H1 (cell line): ENCODE measurements at regions not wholly inside any gene's neighbourhood (a gene's known extent, or its start where the extent isn't known, plus 50 kb on each side); places are given as distances from the start of the nearest gene placed in this dataset.

Source experiments
- CTCF ChIA-PET: fragments of 300-600 bp; sonication (Branson Sonifier 250); formaldehyde crosslinking; loops from one replicate; lab custom pipeline; 2021; ENCODE audit not compliant: partially characterized antibody; lab: Charles Lee
- POLR2A ChIA-PET: fragments of 300-600 bp; sonication (Branson Sonifier 250); formaldehyde crosslinking; loops from one replicate; lab custom pipeline; 2021; ENCODE audit warnings: inconsistent platforms; ENCODE audit not compliant: partially characterized antibody; lab: Charles Lee
- DNase-seq, 2 experiments: peaks; one replicate each; pipeline versions ENCODE4 v3.0.0 to v3.0.0-alpha.2; 2010 to 2022; ENCODE audit warnings: low spot score in 2 of 2, low read depth in 1 of 2, mixed read lengths in 1 of 2
- FAIRE-seq: peaks from 2 replicates; lab custom pipeline; 2011; peaks lifted over from hg19 to GRCh38; lab: Jason Lieb, UNC
- H2AFZ ChIP-seq: 2 replicates; pipeline ENCODE4 v1.8.1; 2012; ENCODE audit warnings: low read length, inconsistent platforms
- H2AK5ac ChIP-seq: 2 replicates; pipeline ENCODE4 v1.6.1; 2013; ENCODE audit warnings: low read depth, low read length
- H2BK120ac ChIP-seq: replicated peaks from 2 replicates; pipeline ENCODE3; 2013; ENCODE audit warnings: low read depth, low read length, inconsistent platforms
- H2BK12ac ChIP-seq: 2 replicates; pipeline ENCODE4 v1.6.1; 2013; ENCODE audit warnings: low read depth, low read length
- H2BK15ac ChIP-seq: 2 replicates; pipeline ENCODE4 v1.6.1; 2013; ENCODE audit warnings: low read length
- H2BK20ac ChIP-seq: 2 replicates; pipeline ENCODE4 v1.6.1; 2013; ENCODE audit warnings: low read length
- H2BK5ac ChIP-seq: 2 replicates; pipeline ENCODE4 v1.6.1; 2013; ENCODE audit warnings: low read depth, low read length
- H3K14ac ChIP-seq: 2 replicates; pipeline ENCODE4 v1.6.1; 2013; ENCODE audit warnings: inconsistent platforms; ENCODE audit not compliant: insufficient read length
- H3K18ac ChIP-seq: 2 replicates; pipeline ENCODE4 v1.6.1; 2013; ENCODE audit warnings: low read length; ENCODE audit errors: extremely low read depth
- H3K23ac ChIP-seq: 2 replicates; pipeline ENCODE4 v1.6.1; 2013; ENCODE audit warnings: inconsistent platforms; ENCODE audit not compliant: insufficient read length
- H3K23me2 ChIP-seq: 2 replicates; pipeline ENCODE4 v1.6.1; 2013; ENCODE audit warnings: low read depth, low read length
- H3K27ac ChIP-seq: 2 replicates; pipeline ENCODE4 v1.6.1; 2011; ENCODE audit warnings: low read depth, low read length, inconsistent platforms
- H3K27me3 ChIP-seq, 4 experiments: replicated peaks in 1 of 4; 1 replicate in 1 of 4; 2 replicates in 3 of 4; pipeline versions ENCODE4 v1.6.1 to v1.8.1; 2011 to 2013; ENCODE audit warnings: low read length in 3 of 4, mild to moderate bottlenecking in 3 of 4, inconsistent platforms in 2 of 4, mixed read lengths in 2 of 4, moderate library complexity in 1 of 4; ENCODE audit not compliant: control insufficient read depth in 3 of 4, insufficient read depth in 3 of 4; ENCODE audit errors: extremely low read depth in 1 of 4
- H3K36me3 ChIP-seq, 4 experiments: 2 replicates each; pipeline versions ENCODE4 v1.6.1 to v1.8.1; 2011 to 2013; ENCODE audit warnings: mild to moderate bottlenecking in 4 of 4, low read length in 3 of 4, moderate library complexity in 2 of 4, control low read depth in 1 of 4, inconsistent platforms in 1 of 4; ENCODE audit not compliant: insufficient read depth in 4 of 4, control insufficient read depth in 2 of 4
- H3K4ac ChIP-seq: replicated peaks from 2 replicates; pipeline ENCODE3; 2013; ENCODE audit warnings: low read length, low read depth, mixed read lengths, inconsistent platforms; ENCODE audit not compliant: insufficient read length
- H3K4me1 ChIP-seq, 4 experiments: replicated peaks in 1 of 4; 1 replicate in 1 of 4; 2 replicates in 3 of 4; pipeline versions ENCODE4 v1.6.1 to v1.8.1; 2011 to 2013; ENCODE audit warnings: low read length in 3 of 4, inconsistent platforms in 2 of 4, mixed read lengths in 1 of 4; ENCODE audit not compliant: insufficient read depth in 4 of 4, control insufficient read depth in 3 of 4
- H3K4me2 ChIP-seq, 2 experiments: 2 replicates each; pipeline versions ENCODE4 v1.6.1 to v1.8.1; 2011 to 2013; ENCODE audit warnings: low read depth in 2 of 2, low read length in 2 of 2, control low read depth in 1 of 2, inconsistent platforms in 1 of 2, mild to moderate bottlenecking in 1 of 2; ENCODE audit not compliant: insufficient read depth in 1 of 2
- H3K4me3 ChIP-seq, 4 experiments: fragments of 200-600, 300-600 bp in 1 of 4; sonication (generic), shearing (Covaris generic), sonication (Bioruptor Twin) in 1 of 4; 2 replicates each; pipeline versions ENCODE4 v1.5.1 to v1.8.1; 2011 to 2016; ENCODE audit warnings: low read length in 4 of 4, low read depth in 3 of 4, control low read depth in 2 of 4, inconsistent platforms in 2 of 4, mild to moderate bottlenecking in 2 of 4, mixed read lengths in 1 of 4, moderate library complexity in 1 of 4; ENCODE audit not compliant: insufficient read depth in 2 of 4; ENCODE audit errors: extremely low read depth in 1 of 4
- H3K56ac ChIP-seq: replicated peaks from 2 replicates; pipeline ENCODE3; 2013; ENCODE audit warnings: low read depth, mild to moderate bottlenecking, mixed read lengths, low read length, inconsistent platforms; ENCODE audit not compliant: insufficient read length
- H3K79me1 ChIP-seq: 2 replicates; pipeline ENCODE4 v1.6.1; 2013; ENCODE audit warnings: low read depth, low read length, control low read depth
- H3K79me2 ChIP-seq, 2 experiments: 2 replicates each; pipeline versions ENCODE4 v1.6.1 to v1.8.1; 2012 to 2013; ENCODE audit warnings: low read length in 2 of 2, mild to moderate bottlenecking in 2 of 2, inconsistent platforms in 1 of 2; ENCODE audit not compliant: insufficient read depth in 2 of 2, control insufficient read depth in 1 of 2
- H3K9ac ChIP-seq, 4 experiments: replicated peaks in 1 of 4; 1 replicate in 1 of 4; 2 replicates in 3 of 4; pipeline versions ENCODE4 v1.6.1 to v1.8.1; 2011 to 2013; ENCODE audit warnings: low read depth in 3 of 4, low read length in 3 of 4, control low read depth in 2 of 4, mild to moderate bottlenecking in 2 of 4, moderate library complexity in 2 of 4, inconsistent platforms in 1 of 4; ENCODE audit errors: extremely low read depth in 1 of 4
- H3K9me3 ChIP-seq, 2 experiments: 2 replicates each; pipeline versions ENCODE4 v1.6.1 to v1.8.1; 2012 to 2013; ENCODE audit warnings: mild to moderate bottlenecking in 2 of 2, moderate library complexity in 2 of 2, control low read depth in 1 of 2, inconsistent platforms in 1 of 2, low read depth in 1 of 2, low read length in 1 of 2, mixed read lengths in 1 of 2; ENCODE audit not compliant: insufficient read depth in 2 of 2
- H4K20me1 ChIP-seq, 2 experiments: replicated peaks in 1 of 2; 2 replicates each; pipeline versions ENCODE3 to v1.8.1; 2011 to 2013; ENCODE audit warnings: inconsistent platforms in 2 of 2, low read length in 2 of 2, mild to moderate bottlenecking in 1 of 2; ENCODE audit not compliant: insufficient read depth in 2 of 2, control insufficient read depth in 1 of 2
- H4K5ac ChIP-seq: 2 replicates; pipeline ENCODE4 v1.6.1; 2013; ENCODE audit warnings: low read length, low read depth, mixed read lengths, inconsistent platforms; ENCODE audit not compliant: insufficient read length
- H4K8ac ChIP-seq: 2 replicates; pipeline ENCODE4 v1.8.0; 2013; ENCODE audit warnings: mild to moderate bottlenecking, moderate library complexity, low read length, inconsistent platforms; ENCODE audit not compliant: insufficient read depth; ENCODE audit errors: extremely low read depth
- H4K91ac ChIP-seq: replicated peaks from 2 replicates; pipeline ENCODE3; 2013; ENCODE audit warnings: low read length, mixed read lengths, inconsistent platforms; ENCODE audit not compliant: insufficient read length
- ASH2L ChIP-seq: fragments of 200-600, 300-600 bp; sonication (generic); IDR thresholded peaks from one replicate; pipeline ENCODE4 v1.7.1; 2017; ENCODE audit warnings: low read length
- BCL11A ChIP-seq, 2 experiments: IDR thresholded peaks; one replicate each; pipeline ENCODE4 v1.6.1; 2011; ENCODE audit warnings: low read depth in 2 of 2, low read length in 2 of 2, mild to moderate bottlenecking in 2 of 2
- CBX8 ChIP-seq: fragments of 300-800, 300-1000 bp; sonication (generic); IDR thresholded peaks from 2 replicates; pipeline ENCODE4 v1.7.1; 2016; ENCODE audit warnings: low read depth, low read length, borderline replicate concordance
- CEBPB ChIP-seq: IDR thresholded peaks from 2 replicates; pipeline ENCODE4 v1.6.1; 2012; ENCODE audit warnings: low read depth, low read length
- EGR1 ChIP-seq: IDR thresholded peaks from 2 replicates; pipeline ENCODE4 v1.6.1; 2011; ENCODE audit warnings: low read depth, low read length, borderline replicate concordance
- GABPA ChIP-seq: IDR thresholded peaks from 2 replicates; pipeline ENCODE4 v1.6.1; 2011; ENCODE audit warnings: mild to moderate bottlenecking, low read length, moderate library complexity, borderline replicate concordance; ENCODE audit not compliant: insufficient read depth
- GTF2F1 ChIP-seq: IDR thresholded peaks from 2 replicates; pipeline ENCODE4 v1.6.1; 2012; ENCODE audit warnings: low read depth, low read length, improper control_type of control experiment, borderline replicate concordance
- JUN ChIP-seq: IDR thresholded peaks from 2 replicates; pipeline ENCODE4 v1.6.1; 2011; ENCODE audit warnings: low read depth, mild to moderate bottlenecking, improper control_type of control experiment, low read length
- RBBP5 ChIP-seq: IDR thresholded peaks from 2 replicates; pipeline ENCODE4 v1.7.1; 2012; ENCODE audit warnings: low read depth, mild to moderate bottlenecking, inconsistent platforms, low read length, moderate library complexity, borderline replicate concordance
- SIN3A ChIP-seq, 2 experiments: IDR thresholded peaks in 1 of 2; conservative IDR thresholded peaks in 1 of 2; 2 replicates each; pipeline ENCODE4 v1.6.1; 2011 to 2012; ENCODE audit warnings: low read length in 2 of 2, improper control_type of control experiment in 1 of 2, low read depth in 1 of 2, mild to moderate bottlenecking in 1 of 2
- SRF ChIP-seq: IDR thresholded peaks from 2 replicates; pipeline ENCODE4 v1.6.1; 2011; ENCODE audit warnings: mild to moderate bottlenecking, low read depth, low read length, moderate library complexity
- SUZ12 ChIP-seq: fragments of 200-600 bp; sonication (generic); IDR thresholded peaks from 2 replicates; pipeline ENCODE4 v1.6.1; 2012; ENCODE audit warnings: mild to moderate bottlenecking, inconsistent platforms, low read length, moderate library complexity, mixed read lengths
- TAF1 ChIP-seq: IDR thresholded peaks from 2 replicates; pipeline ENCODE4 v1.6.1; 2011; ENCODE audit warnings: mild to moderate bottlenecking, low read depth, low read length
- TCF12 ChIP-seq: IDR thresholded peaks from 2 replicates; pipeline ENCODE4 v1.6.1; 2011; ENCODE audit warnings: low read depth, mild to moderate bottlenecking, low read length
- TEAD4 ChIP-seq: IDR thresholded peaks from 2 replicates; pipeline ENCODE4 v1.6.1; 2012; ENCODE audit warnings: low read depth, low read length, inconsistent platforms, mixed read lengths
- ZNF274 ChIP-seq: IDR thresholded peaks from 2 replicates; pipeline ENCODE4 v1.7.0; 2012; ENCODE audit warnings: low read length, borderline replicate concordance; ENCODE audit errors: extremely low read depth
- WGBS, 2 experiments: shearing (Covaris generic) in 1 of 2; methylation state at CpG; one replicate each; pipeline versions ENCODE4 v1.1.6 to v1.1.7; 2013 to 2015; ENCODE audit warnings: low lambda C conversion rate in 2 of 2, mixed read lengths in 2 of 2, inconsistent platforms in 1 of 2, low coverage in 1 of 2, missing lambda C conversion rate in 1 of 2; ENCODE audit not compliant: insufficient replicate concordance in 2 of 2, insufficient coverage in 1 of 2, insufficient read length in 1 of 2; ENCODE audit errors: extremely low coverage in 1 of 2, missing lambda C conversion rate in 1 of 2; 5-methylcytosine and 5-hydroxymethylcytosine counted together

DNA sequence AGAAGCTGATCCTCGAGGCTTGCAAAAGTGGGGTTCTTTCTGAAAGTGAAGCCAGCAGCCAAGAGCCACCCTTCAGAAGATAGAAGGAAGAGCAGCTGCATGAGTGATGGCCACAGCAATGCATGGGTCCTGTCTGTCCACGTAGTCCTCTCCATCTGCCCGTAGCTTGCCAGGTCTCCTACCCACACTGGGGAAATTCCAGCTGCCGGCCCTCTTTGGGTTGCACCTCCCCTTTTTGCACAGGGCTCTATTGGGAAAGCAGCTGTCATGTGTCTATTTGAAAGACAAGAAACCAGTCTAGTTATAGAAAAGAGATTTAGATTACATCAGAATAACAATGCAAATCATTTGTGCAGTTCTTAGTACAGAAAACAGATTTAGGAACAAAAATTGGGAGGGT is 204.4 kb downstream of the GIPC2 start:
- no peaks in the 10 kb centered on the region for H3K79me2 ChIP-seq
- H3K4me1 ChIP-seq = no peaks in the 10 kb centered on the region
- FAIRE-seq (no peak), DNase-seq (no peak)
- H2BK15ac ChIP-seq = no peak overlapping the region
- H3K27me3 ChIP-seq = peaks cover 0 to 7% (median 0%) of the 10 kb centered on the region in 4 experiments; a peak in 2 of 7 replicates
- H3K79me1 ChIP-seq = no peaks in the 10 kb centered on the region
- no peak overlapping the region for H4K5ac ChIP-seq
- H3K56ac ChIP-seq = no peak overlapping the region
- H3K14ac ChIP-seq = no peak overlapping the region
- ChIA-PET CTCF (interaction anchor here (1.5 kb wide), 1 partner anchor 27 kb away, joined by 3 read pairs; no protein-coding TSS in a partner anchor), POLR2A (no interaction called here)
- H2BK120ac ChIP-seq = no peak overlapping the region
- H2BK12ac ChIP-seq = no peak overlapping the region
- H4K8ac ChIP-seq = no peak overlapping the region
- H4K91ac ChIP-seq = no peak overlapping the region
- no peak overlapping the region for H2BK5ac ChIP-seq
- 93% methylated on average over 4 of the region's 4 CpGs; no CpG with 5 or more reads in 1 of the 2 experiments for WGBS, 2 experiments
- H3K18ac ChIP-seq = no peak overlapping the region
- no peak overlapping the region for H3K4me3 ChIP-seq
- H2BK20ac ChIP-seq = no peak overlapping the region
- no peaks in the 10 kb centered on the region for H3K36me3 ChIP-seq
- no peaks in the 10 kb centered on the region for H4K20me1 ChIP-seq
- H3K4me2 ChIP-seq = no peak overlapping the region
- H3K4ac ChIP-seq = no peak overlapping the region
- H3K9ac ChIP-seq = no peak overlapping the region
- H3K27ac ChIP-seq = no peak overlapping the region
- no peak overlapping the region for H2AFZ ChIP-seq
- peaks cover 3% of the 10 kb centered on the region; the same call in 1 of the 2 replicates for H3K23me2 ChIP-seq
- no peak overlapping the region for H3K23ac ChIP-seq
- H3K9me3 ChIP-seq = no peaks in the 10 kb centered on the region
- no peak overlapping the region for H2AK5ac ChIP-seq
- no peak for TF ChIP-seq TCF12
- no peak for TF ChIP-seq CBX8
- TF ChIP-seq TAF1 = no peak
- TF ChIP-seq ZNF274 = no peak
- TF ChIP-seq SIN3A (conservative IDR thresholded peaks at IDR 0.05 in 1 of 2, IDR thresholded peaks at IDR 0.05 in 1 of 2; ENCODE audit: low read depth in 1 of 2, low read length in 2 of 2) = no peak
- no peak for TF ChIP-seq JUN
- no peak for TF ChIP-seq SUZ12
- no peak for TF ChIP-seq TEAD4
- TF ChIP-seq GTF2F1 = no peak
- no peak for TF ChIP-seq ASH2L
- no peak for TF ChIP-seq BCL11A (IDR thresholded peaks at IDR 0.05; ENCODE audit: low read depth in 2 of 2, low read length in 2 of 2)
- no peak for TF ChIP-seq RBBP5
- TF ChIP-seq GABPA = no peak
- no peak for TF ChIP-seq EGR1
- no peak for TF ChIP-seq SRF
- TF ChIP-seq CEBPB = no peak
